Keratinocyte (primary cell): ENCODE measurements at regions not wholly inside any gene's neighbourhood (a gene's known extent, or its start where the extent isn't known, plus 50 kb on each side); places are given as distances from the start of the nearest gene placed in this dataset.

ENCODE experiments used
- DNase-seq: peaks from one replicate; pipeline ENCODE4 v3.0.0-alpha.2; 2011; ENCODE audit warnings: low read depth, missing footprints, low spot score
- FAIRE-seq: peaks from 2 replicates; lab custom pipeline; 2011; peaks lifted over from hg19 to GRCh38; lab: Jason Lieb, UNC
- H2AFZ ChIP-seq: 2 replicates; pipeline ENCODE4 v1.6.0; 2012; ENCODE audit warnings: low read length, control low read depth, inconsistent platforms; ENCODE audit not compliant: control insufficient read depth
- H3K27ac ChIP-seq: 2 replicates; pipeline ENCODE4 v1.5.1; 2011; ENCODE audit warnings: low read length; ENCODE audit not compliant: control insufficient read depth, insufficient read depth
- H3K27me3 ChIP-seq: 3 replicates; pipeline ENCODE4 v1.6.0; 2011; ENCODE audit warnings: low read length; ENCODE audit not compliant: control insufficient read depth, insufficient read depth; ENCODE audit errors: extremely low read depth
- H3K36me3 ChIP-seq, 2 experiments: 2 replicates in 1 of 2; 3 replicates in 1 of 2; pipeline ENCODE4 v1.5.1; 2011; ENCODE audit warnings: low read length in 2 of 2, mild to moderate bottlenecking in 1 of 2; ENCODE audit not compliant: control insufficient read depth in 2 of 2, insufficient read depth in 2 of 2; ENCODE audit errors: extremely low read depth in 1 of 2
- H3K4me1 ChIP-seq: 3 replicates; pipeline ENCODE4 v1.5.1; 2011; ENCODE audit warnings: low read length; ENCODE audit not compliant: control insufficient read depth, insufficient read depth; ENCODE audit errors: extremely low read depth
- H3K4me2 ChIP-seq: 3 replicates; pipeline ENCODE4 v1.6.0; 2011; ENCODE audit warnings: low read depth, low read length; ENCODE audit not compliant: control insufficient read depth, insufficient read depth; ENCODE audit errors: extremely low read depth
- H3K4me3 ChIP-seq, 3 experiments: fragments of 200-600 bp in 1 of 3; sonication (generic) in 1 of 3; 2 replicates in 2 of 3; 3 replicates in 1 of 3; pipeline ENCODE4 v1.5.1; 2011 to 2016; ENCODE audit warnings: low read length in 3 of 3, mild to moderate bottlenecking in 3 of 3, control low read depth in 2 of 3, inconsistent platforms in 1 of 3, low read depth in 1 of 3, mixed read lengths in 1 of 3, mixed run types in 1 of 3, moderate library complexity in 1 of 3; ENCODE audit not compliant: control insufficient read depth in 2 of 3, insufficient read depth in 2 of 3; ENCODE audit errors: extremely low read depth in 1 of 3
- H3K79me2 ChIP-seq: 2 replicates; pipeline ENCODE4 v1.6.0; 2012; ENCODE audit warnings: low read length; ENCODE audit not compliant: control insufficient read depth, insufficient read depth
- H3K9ac ChIP-seq: 3 replicates; pipeline ENCODE4 v1.6.0; 2011; ENCODE audit warnings: low read length; ENCODE audit not compliant: control insufficient read depth, insufficient read depth; ENCODE audit errors: extremely low read depth
- H3K9me1 ChIP-seq: 3 replicates; pipeline ENCODE4 v1.6.0; 2011; ENCODE audit warnings: low read length; ENCODE audit not compliant: control insufficient read depth, insufficient read depth; ENCODE audit errors: extremely low read depth
- H3K9me3 ChIP-seq: 2 replicates; pipeline ENCODE4 v1.5.1; 2012; ENCODE audit warnings: low read depth, low read length; ENCODE audit not compliant: control insufficient read depth
- H4K20me1 ChIP-seq: 3 replicates; pipeline ENCODE4 v1.6.0; 2011; ENCODE audit warnings: low read length; ENCODE audit not compliant: control insufficient read depth, insufficient read depth; ENCODE audit errors: extremely low read depth
- EZH2 ChIP-seq: IDR thresholded peaks from one replicate; pipeline ENCODE4 v1.6.1; 2012; ENCODE audit warnings: inconsistent platforms, mild to moderate bottlenecking, low read length, moderate library complexity
- dilution Hi-C: fragments of 300-500 bp; cut with MboI; formaldehyde crosslinking; loops from one replicate; pipeline ENCODE4 v1.7.0; 2020; ENCODE audit warnings: low sequenced_read_pairs; ENCODE audit not compliant: extremely low pct_ligation_motif_present
- small RNA-seq, 3 experiments: library from RNA; depleted of rRNA; stranded (forward); fragments of <200 nt; gene quantifications; one replicate each; pipeline ENCODE3, GENCODE V24; 2012; ENCODE audit warnings: low read depth in 3 of 3, low replicate concordance in 1 of 3; ENCODE audit not compliant: insufficient read length in 3 of 3
- TF ChIP-seq, protein P1 (sequence below), 3 experiments: IDR thresholded peaks in 1 of 3; conservative IDR thresholded peaks in 1 of 3; optimal IDR thresholded peaks in 1 of 3; 2 replicates in 2 of 3; 3 replicates in 1 of 3; pipeline versions ENCODE3 to v1.5.1; 2011; ENCODE audit warnings: low read length in 3 of 3, mild to moderate bottlenecking in 3 of 3, moderate library complexity in 2 of 3, control low read depth in 1 of 3, inconsistent platforms in 1 of 3; ENCODE audit not compliant: insufficient read depth in 2 of 3; ENCODE audit errors: extremely low read depth in 1 of 3

DNA sequence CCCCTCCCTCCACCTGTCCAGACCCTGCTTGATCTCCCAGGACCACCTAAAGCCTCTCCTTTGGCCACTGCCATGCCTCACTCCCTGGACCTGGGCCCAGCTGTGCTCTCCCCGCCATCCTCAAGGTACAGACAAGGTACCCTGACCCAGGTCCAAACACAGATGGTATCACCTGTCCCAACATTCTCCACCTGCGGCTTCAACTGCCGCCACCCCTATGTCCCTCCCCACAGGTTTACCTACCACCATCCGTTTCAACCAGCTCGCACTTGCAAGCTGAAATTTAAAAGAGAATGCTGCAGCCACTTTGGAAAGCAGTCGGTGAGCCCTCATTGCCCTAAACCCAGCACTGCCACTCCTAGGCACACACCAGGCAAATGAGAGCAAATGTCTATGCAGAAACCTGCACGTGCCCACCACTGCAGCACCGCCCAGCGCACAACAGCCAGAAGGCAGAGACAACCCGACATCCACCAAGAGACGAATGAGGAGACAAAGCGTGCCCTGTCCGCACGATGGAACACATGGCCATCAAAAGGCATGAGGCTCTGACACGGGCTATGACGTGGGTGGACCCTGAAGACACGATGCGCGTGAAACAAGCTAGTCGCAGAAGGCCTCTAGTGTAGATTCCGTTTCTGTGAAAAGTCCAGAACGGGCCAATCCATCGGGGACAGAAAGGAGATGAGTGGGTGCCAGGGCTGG lies 71.0 kb downstream of the RFLNA start:
- dilution Hi-C loops = no loop called here
- Histone ChIP-seq H4K20me1 (peaks cover 9% of the 10 kb centered on the region), H3K9me3 (no peaks in the 10 kb centered on the region), H3K79me2 (no peaks in the 10 kb centered on the region), H3K27ac (no peak overlapping the region), H2AFZ (no peak overlapping the region), H3K9ac (no peak overlapping the region), H3K36me3 (peaks cover 21 to 29% of the 10 kb centered on the region in 2 experiments), H3K9me1 (no peaks in the 10 kb centered on the region), H3K27me3 (no peaks in the 10 kb centered on the region), H3K4me3 (no peak overlapping the region), H3K4me2 (no peak overlapping the region), H3K4me1 (peaks cover 6% of the 10 kb centered on the region)
- DNase-seq (no peak), FAIRE-seq (no peak)
- no peak for TF ChIP-seq EZH2
- TF ChIP-seq, protein P1, sequence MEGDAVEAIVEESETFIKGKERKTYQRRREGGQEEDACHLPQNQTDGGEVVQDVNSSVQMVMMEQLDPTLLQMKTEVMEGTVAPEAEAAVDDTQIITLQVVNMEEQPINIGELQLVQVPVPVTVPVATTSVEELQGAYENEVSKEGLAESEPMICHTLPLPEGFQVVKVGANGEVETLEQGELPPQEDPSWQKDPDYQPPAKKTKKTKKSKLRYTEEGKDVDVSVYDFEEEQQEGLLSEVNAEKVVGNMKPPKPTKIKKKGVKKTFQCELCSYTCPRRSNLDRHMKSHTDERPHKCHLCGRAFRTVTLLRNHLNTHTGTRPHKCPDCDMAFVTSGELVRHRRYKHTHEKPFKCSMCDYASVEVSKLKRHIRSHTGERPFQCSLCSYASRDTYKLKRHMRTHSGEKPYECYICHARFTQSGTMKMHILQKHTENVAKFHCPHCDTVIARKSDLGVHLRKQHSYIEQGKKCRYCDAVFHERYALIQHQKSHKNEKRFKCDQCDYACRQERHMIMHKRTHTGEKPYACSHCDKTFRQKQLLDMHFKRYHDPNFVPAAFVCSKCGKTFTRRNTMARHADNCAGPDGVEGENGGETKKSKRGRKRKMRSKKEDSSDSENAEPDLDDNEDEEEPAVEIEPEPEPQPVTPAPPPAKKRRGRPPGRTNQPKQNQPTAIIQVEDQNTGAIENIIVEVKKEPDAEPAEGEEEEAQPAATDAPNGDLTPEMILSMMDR (optimal IDR thresholded peaks at IDR 0.05 in 1 of 3, IDR thresholded peaks at IDR 0.05 in 1 of 3, conservative IDR thresholded peaks at IDR 0.05 in 1 of 3; ENCODE audit: extremely low read depth in 1 of 3, insufficient read depth in 2 of 3, low read length in 3 of 3) = no peak

Small RNA genes in the stretch of these regions (small RNA-seq; reads per million reads assigned to genes)
- 0 reads per million in 3 experiments for gene AC073916.1
